Hypothalamus (tissue), 51 donors: ENCODE measurements at regions not wholly inside any gene's neighbourhood (a gene's known extent, or its start where the extent isn't known, plus 50 kb on each side); places are given as distances from the start of the nearest gene placed in this dataset.
A peak's percentile ranks its signal among the peaks of the same experiment; 100 is the strongest.

Experiments
- DNase-seq, 51 donors: peaks; one replicate each; lab custom pipeline; 2025; lab: John Stamatoyannopoulos, UW

GRCh38 chr18:26705757-26706156, 157.4 kb upstream of the KCTD1 start:
- no peak for DNase-seq

DNA sequence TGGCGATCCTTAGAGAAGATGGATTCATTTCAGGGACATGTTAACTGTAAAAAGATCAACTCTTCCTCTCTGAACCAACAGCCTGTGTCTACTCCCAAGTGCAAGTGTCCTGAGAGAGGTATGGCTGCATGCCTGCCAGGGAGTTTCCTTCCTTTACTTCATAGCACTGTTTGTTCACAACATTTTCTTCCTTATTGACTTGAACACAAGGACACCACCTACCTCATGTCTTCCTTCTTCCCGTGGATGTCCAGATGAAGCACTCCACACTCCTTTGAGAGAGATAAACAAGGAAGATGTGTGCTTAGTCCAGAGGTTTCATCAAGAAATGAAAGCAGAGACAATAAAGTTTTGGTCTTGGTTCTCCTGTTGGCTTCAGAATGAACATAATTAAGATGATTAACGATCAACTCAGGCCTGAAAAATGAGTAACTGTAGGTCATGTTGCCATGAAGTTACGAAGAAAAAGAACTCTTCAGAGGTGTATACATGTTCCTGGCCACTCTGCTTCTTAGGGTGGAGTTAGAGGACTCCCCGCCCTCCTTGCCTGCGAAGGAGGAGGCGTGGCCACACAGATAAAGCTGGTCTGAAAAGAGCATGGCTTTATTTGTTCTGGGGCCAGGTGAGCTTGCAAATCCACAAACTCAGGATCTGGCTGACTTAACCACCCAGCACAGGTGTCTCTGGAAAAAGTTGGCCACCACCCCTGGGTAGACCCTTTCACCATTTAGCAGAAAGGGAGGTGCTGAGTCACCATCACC, 155.0 kb upstream of the KCTD1 start:
- no peak for DNase-seq

- DNase-seq = no peak
Observed at GRCh38 chr18:26702086-26702485, 153.7 kb upstream of the KCTD1 start.

DNA sequence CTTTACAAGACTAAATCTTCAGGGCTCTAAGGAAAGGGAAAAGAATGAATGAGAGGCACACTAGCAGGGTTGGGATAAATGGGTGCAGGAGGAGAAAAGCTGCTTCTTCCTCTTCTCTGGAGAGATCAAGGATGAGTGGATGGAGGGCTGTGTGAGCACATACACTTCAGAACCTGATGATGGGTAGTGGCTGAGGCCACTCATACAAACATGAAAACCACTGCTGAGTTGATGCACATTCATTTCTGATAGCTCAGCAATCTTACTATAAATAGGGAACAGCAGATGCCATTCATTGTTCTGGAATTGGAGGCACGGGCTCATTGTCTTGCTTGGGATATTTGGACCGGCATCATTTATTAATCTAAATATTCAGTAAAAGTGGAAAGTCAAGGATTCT, 152.4 kb upstream of the KCTD1 start:
- no peak for DNase-seq

DNA sequence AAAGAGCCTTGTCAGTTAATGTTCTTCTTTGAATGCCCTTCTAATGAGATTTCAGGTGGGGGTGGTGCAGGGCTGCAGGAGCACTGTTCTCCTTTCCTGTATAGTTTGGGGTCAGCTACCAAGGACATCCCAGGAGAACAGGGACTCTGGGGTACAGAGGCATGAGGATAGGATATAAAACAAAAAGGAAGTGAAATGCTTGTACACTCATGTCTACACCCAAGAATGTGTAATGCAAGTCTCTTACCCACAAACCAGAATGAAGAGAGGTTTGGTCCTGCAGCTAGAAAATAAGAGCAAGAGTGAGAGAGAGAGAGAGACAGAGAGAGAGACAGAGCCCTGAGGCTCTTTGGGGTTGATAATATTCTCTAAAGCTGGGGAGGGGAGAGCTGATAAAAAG, 151.8 kb upstream of the KCTD1 start:
- no peak for DNase-seq

GRCh38 chr18:26697186-26697884, 149.0 kb upstream of the KCTD1 start:
- DNase-seq = no peak

GRCh38 chr18:26696786-26697185, 148.4 kb upstream of the KCTD1 start:
- DNase-seq = no peak

- no peak for DNase-seq
Observed at GRCh38 chr18:26696308-26696707, 148.0 kb upstream of the KCTD1 start.

DNA sequence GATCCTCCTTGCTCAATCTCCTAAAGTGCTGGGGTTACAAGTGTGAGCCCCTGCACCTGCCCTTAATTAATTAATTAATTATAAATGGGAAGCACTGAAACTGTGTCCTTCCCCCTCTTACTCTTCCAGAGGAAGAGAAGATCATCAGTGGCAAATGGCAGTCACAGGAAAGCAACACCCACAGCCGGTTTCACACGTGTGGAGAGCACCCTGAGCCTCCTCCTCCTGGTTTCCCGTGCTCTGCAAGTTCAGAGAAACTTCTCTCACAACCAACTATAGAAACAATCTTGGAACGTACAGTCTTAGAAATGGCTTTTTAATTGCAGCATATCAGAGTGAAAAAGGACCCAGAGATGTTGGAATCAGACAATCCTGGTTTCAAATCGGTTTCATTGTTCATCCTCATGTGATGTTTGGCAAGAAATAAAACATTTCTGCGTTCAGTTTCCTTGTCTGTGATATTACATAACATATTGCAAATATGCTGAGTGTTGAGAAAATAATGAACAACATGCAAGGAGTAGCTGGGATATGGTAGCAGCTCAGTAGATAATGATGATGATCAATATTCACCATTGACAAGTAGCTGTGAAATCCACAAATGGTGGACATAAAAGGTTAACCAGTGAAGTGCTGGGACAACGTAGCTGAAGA, 141.0 kb upstream of the KCTD1 start:
- no peak for DNase-seq

GRCh38 chr18:26686532-26686931, 138.2 kb upstream of the KCTD1 start:
- no peak for DNase-seq

DNA sequence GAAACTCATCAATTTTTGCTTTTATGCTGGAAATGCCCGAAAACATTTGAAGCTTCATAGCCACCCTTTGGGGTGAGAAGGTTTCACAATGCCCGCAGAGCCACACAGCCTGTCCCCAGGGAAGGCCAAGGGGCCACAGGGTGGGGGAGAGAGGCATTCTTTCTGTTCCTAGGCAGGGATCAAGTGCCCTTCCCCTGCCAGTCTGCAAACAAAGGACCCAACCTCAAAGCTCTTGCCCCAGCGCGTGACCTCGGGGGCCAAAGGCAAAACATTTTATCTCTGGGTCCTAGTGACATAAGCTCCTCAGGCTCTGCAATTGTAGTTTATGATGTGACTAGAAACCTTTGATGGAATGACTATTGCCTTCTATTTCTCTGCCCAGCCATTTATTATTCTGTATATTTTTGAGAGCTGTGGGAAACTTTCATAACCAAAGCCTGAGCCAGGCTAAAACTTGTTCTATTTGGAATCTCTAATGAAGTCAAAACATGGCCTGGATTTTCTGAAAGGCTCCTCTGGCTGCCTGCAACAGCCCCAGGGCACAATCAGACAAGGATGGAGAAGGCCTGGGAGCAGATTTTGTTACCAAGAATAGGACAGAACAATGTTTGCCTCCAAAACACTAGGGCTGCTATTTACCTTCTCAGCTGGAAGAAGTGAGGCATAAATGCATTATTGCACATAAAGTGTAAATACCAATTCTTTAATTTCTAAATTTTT, 137.2 kb upstream of the KCTD1 start:
- peak in 3 of 51 donors; percentile 0 to 13 (median 2) for DNase-seq

- no peak for DNase-seq
Observed at GRCh38 chr18:26677957-26678356, 129.6 kb upstream of the KCTD1 start.

- DNase-seq = no peak
Observed at GRCh38 chr18:26667046-26667445, 118.7 kb upstream of the KCTD1 start.

GRCh38 chr18:26662996-26663395, 114.6 kb upstream of the KCTD1 start:
- DNase-seq = no peak

- DNase-seq = no peak
Observed at GRCh38 chr18:26657631-26658581, 109.6 kb upstream of the KCTD1 start.

DNA sequence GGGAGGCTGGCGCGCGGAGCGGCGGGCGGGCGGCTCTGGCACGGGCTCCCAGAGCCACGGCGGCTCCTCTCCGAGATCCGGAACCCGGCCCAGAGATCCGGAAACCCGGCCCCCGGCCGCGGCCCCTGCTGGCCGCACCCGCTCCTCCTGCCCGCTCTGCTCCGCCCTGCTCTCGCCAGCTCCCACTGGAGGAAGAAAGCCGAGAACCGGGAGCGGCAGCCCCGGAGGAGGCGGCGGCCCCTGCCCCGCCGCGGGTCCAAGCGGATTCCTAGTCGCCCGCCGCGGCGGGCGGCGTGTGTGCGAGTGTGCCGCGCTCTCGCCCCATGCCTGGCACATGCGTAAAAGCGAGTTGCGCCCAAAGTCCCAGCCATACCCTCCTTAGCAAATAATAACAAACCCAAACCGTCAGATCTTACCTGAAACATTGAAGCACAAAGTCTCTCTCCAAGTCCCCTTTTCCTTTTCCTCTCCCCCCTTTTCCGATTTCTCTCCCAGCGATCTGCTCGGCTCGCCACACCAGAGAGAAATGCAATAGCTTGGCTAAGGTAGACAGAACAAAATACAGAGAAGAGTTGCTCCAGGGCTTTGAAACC, 108.7 kb upstream of the KCTD1 start:
- peak in 47 of 51 donors; percentile 17 to 91 (median 65) for DNase-seq

GRCh38 chr18:26656431-26656943, 108.1 kb upstream of the KCTD1 start:
- DNase-seq = peak in 28 of 51 donors; percentile 38 to 82 (median 57)

DNA sequence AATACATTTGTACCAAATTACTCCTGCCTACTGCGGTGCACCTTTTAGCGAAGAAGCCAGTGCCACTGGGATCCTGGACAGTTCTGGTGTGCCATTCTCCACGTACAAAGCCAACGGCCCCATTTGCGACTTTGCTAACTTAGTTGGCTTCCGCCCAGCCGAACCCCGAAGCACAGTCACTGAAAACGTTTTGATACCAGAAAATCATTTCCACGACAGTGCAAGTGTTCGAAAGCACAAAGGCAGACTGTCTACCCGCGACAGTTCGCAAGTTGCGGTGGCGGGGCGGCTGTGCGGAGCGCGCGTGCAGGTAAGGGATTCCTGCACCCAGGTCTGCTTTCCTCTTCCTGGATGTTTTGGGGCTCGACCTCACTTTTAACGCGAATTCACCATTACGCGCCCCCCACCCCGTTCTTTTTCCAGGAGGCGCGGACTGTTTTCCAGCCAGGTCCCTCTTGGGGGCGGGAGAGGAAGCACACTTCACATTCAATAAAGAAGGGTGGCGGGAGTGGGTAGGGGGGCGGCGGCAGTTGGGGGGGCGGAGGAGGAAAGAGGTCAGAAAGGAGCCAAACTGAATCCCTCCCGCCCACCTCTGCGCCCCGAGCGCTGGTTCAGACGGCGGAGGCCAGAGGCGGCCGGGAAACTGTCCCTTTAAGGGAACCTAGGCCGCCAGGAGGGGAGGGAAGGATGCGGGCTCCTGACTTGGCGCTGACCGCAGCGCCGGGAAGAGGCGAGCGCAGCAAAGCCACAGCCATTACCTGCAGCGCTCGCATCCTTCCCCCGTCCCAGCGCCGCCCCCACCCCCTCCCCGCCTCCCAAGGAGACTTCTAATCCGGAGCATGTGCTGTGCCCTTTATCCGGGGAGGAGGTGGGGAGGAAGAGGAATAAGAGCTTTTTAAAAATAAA, 107.4 kb upstream of the KCTD1 start:
- peak in 49 of 51 donors; percentile 12 to 82 (median 55) for DNase-seq
